MCF 10A (cell line): ENCODE measurements at regions not wholly inside any gene's neighbourhood (a gene's known extent, or its start where the extent isn't known, plus 50 kb on each side); places are given as distances from the start of the nearest gene placed in this dataset.

Source experiments
- BruUV-seq: library from RNA; stranded (reverse); fragments of 400-500 nt; replicated peaks from 2 replicates; lab custom pipeline; 2021; lab: Mats Ljungman, UMichigan
- CTCF ChIA-PET: fragments of 300-600 bp; sonication (Branson Sonifier 250); formaldehyde crosslinking; extraction: SDS; loops from one replicate; lab custom pipeline; 2021; ENCODE audit warnings: antibody characterized with exemption, inconsistent platforms; lab: Yijun Ruan, JAX
- POLR2A ChIA-PET: fragments of 300-600, 350-650 bp; sonication (Branson Sonifier 250); formaldehyde crosslinking; extraction: SDS; loops from one replicate; lab custom pipeline; 2020; ENCODE audit warnings: antibody characterized with exemption, inconsistent platforms; lab: Yijun Ruan, JAX
- DNase-seq: peaks from one replicate; pipeline ENCODE4 v3.0.0-alpha.2; 2018; ENCODE audit not compliant: unreplicated experiment
- H3K27ac Mint-ChIP-seq: one replicate; pipeline ENCODE4 v1.8.0; 2022; ENCODE audit warnings: mild to moderate bottlenecking, low read depth, mixed read lengths; ENCODE audit not compliant: unreplicated experiment
- H3K27me3 Mint-ChIP-seq: one replicate; pipeline ENCODE4 v1.8.0; 2022; ENCODE audit warnings: mixed read lengths; ENCODE audit not compliant: insufficient read depth, unreplicated experiment
- H3K36me3 Mint-ChIP-seq: one replicate; pipeline ENCODE4 v1.8.0; 2022; ENCODE audit warnings: mild to moderate bottlenecking, moderate library complexity, mixed read lengths; ENCODE audit not compliant: insufficient read depth, unreplicated experiment
- H3K4me1 Mint-ChIP-seq: one replicate; pipeline ENCODE4 v1.8.0; 2022; ENCODE audit warnings: mixed read lengths; ENCODE audit not compliant: insufficient read depth, unreplicated experiment
- H3K4me3 Mint-ChIP-seq: one replicate; pipeline ENCODE4 v1.8.0; 2022; ENCODE audit warnings: mild to moderate bottlenecking, moderate library complexity, mixed read lengths; ENCODE audit not compliant: unreplicated experiment
- H3K9me3 Mint-ChIP-seq: one replicate; pipeline ENCODE4 v1.8.0; 2022; ENCODE audit warnings: mixed read lengths; ENCODE audit not compliant: unreplicated experiment
- intact Hi-C: fragments of 100-400 bp; cut with micrococcal nuclease; formaldehyde crosslinking; loops from 2 replicates; pipeline ENCODE4 v1.14.1; 2022
- TF ChIP-seq, protein P1 (sequence below): fragments of 200-600 bp; IDR thresholded peaks from one replicate; pipeline ENCODE4 v1.8.0; 2022; ENCODE audit warnings: antibody characterized with exemption, mild to moderate bottlenecking; ENCODE audit not compliant: unreplicated experiment

DNA sequence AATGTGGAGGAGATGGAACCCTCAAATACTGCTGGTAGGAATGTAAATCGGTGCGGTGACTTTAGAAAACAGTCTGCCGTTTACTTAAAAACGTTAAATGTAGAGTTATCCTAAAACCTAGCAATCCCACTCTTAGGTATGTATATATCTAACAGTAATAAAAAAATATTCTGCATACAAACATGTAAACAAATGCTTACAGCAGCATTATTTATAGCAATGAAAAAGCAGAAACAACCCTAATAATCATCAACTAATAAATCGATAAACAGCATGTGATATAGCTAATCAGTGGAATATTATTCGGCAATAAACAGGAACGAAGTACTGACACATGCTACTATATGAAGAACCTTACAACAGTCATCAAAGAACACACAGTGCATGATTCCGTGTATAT, 144.7 kb downstream of the CNTN3 start:
- Mint-ChIP-seq H3K27me3 (no peaks in the 10 kb centered on the region), H3K4me3 (no peak overlapping the region), H3K9me3 (no peaks in the 10 kb centered on the region), H3K27ac (no peak overlapping the region), H3K4me1 (no peaks in the 10 kb centered on the region), H3K36me3 (no peaks in the 10 kb centered on the region)
- no peak for DNase-seq
- ChIA-PET CTCF (interaction anchor here (0.7 kb wide), 1 partner anchor 22 kb away, joined by 3 read pairs; no protein-coding TSS in a partner anchor), POLR2A (no interaction called here)
- TF ChIP-seq, protein P1, sequence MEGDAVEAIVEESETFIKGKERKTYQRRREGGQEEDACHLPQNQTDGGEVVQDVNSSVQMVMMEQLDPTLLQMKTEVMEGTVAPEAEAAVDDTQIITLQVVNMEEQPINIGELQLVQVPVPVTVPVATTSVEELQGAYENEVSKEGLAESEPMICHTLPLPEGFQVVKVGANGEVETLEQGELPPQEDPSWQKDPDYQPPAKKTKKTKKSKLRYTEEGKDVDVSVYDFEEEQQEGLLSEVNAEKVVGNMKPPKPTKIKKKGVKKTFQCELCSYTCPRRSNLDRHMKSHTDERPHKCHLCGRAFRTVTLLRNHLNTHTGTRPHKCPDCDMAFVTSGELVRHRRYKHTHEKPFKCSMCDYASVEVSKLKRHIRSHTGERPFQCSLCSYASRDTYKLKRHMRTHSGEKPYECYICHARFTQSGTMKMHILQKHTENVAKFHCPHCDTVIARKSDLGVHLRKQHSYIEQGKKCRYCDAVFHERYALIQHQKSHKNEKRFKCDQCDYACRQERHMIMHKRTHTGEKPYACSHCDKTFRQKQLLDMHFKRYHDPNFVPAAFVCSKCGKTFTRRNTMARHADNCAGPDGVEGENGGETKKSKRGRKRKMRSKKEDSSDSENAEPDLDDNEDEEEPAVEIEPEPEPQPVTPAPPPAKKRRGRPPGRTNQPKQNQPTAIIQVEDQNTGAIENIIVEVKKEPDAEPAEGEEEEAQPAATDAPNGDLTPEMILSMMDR = no peak
- BruUV-seq = no TSS peak
- intact Hi-C loops = no loop called here

DNA sequence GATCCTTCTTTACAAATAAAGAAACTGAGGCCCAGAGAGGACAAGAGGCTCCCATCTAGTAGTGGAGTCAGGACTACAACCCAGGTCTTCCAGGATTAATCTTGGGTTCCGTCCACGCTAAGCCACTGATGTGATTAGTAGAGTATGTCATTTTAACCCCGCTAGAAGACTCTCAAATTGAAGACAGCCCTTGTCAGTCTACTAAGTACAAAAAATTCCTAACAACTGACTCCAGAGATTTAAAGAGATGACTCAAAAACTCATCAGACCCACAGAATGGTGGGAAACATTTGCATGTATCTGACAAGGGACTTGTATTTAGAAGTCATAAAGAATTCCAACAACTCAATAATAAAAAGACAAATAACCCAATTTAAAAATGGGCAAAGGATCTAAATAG, 145.3 kb downstream of the CNTN3 start:
- Mint-ChIP-seq H3K4me3 (no peak overlapping the region), H3K36me3 (no peaks in the 10 kb centered on the region), H3K4me1 (no peaks in the 10 kb centered on the region), H3K9me3 (no peaks in the 10 kb centered on the region), H3K27me3 (no peaks in the 10 kb centered on the region), H3K27ac (no peak overlapping the region)
- TF ChIP-seq, protein P1 = no peak
- intact Hi-C loops = no loop called here
- BruUV-seq = no TSS peak
- POLR2A ChIA-PET = no interaction called here
- DNase-seq = no peak
- CTCF ChIA-PET = no interaction called here

DNA sequence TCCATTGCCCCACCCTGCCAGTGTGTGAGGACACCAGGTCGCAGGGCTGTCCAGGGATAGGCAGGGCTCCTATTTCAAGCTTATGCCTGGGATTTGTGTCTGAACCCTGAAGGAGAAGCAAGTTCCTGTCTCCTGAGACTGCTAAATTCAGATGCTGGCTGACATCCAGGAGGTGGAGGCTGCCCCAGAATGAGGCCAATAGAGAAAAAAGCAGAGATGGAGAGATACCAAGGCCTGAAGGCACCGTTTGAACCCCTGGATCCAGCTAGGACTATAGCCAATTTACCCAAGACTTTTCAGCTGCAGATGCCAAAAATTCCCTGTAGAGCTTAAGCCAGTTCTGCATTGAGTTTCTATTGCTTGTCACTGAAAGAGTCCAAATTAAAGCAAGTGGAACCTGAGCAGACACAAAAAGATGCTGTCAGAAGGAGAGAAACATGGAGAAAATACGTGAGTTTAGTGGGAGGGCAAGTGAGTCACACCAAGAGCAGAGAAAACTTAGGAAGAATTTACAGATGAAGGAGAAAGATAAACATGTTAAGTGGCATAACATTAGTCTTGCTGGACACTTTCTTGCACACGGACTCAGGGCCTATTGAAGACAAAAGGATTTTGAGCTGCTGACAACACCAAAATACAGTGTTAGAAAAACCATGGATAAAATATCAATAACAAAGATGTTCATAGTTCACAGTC, 148.6 kb downstream of the CNTN3 start:
- intact Hi-C loops = no loop called here

DNA sequence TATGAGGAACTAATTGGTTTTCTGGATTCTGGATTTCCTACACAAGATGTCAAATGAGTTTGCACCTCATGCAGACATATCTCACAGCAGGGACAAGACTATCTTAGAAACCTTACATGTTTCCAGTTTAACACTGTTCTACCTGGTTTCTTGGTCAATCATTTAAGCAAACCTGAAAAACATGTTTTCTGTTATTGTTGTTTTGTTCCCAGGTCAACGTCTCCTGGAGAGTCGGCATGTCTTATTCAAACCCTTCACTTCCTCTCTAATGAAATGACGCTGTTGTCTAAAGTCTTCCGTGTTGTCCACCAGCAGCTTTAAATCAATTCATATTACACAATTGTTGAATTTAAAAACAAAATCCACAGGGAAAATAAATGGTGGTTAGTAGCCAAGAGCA, 150.9 kb downstream of the CNTN3 start:
- ChIA-PET POLR2A (no interaction called here), CTCF (no interaction called here)
- Mint-ChIP-seq H3K4me1 (no peaks in the 10 kb centered on the region), H3K27me3 (no peaks in the 10 kb centered on the region), H3K4me3 (no peak overlapping the region), H3K27ac (no peak overlapping the region), H3K36me3 (no peaks in the 10 kb centered on the region), H3K9me3 (peaks cover 11% of the 10 kb centered on the region)
- intact Hi-C loops = no loop called here
- TF ChIP-seq, protein P1 = no peak
- no peak for DNase-seq
- BruUV-seq = no TSS peak

More for the DNA sequence above, 148.6 kb downstream of the CNTN3 start:
- no peaks in the 10 kb centered on the region for H3K36me3 Mint-ChIP-seq
- ChIA-PET POLR2A (no interaction called here), CTCF (no interaction called here)
- TF ChIP-seq, protein P1 = no peak
- no peaks in the 10 kb centered on the region for H3K4me1 Mint-ChIP-seq
- BruUV-seq = no TSS peak
- H3K9me3 Mint-ChIP-seq = no peaks in the 10 kb centered on the region
- DNase-seq = peak; percentile 2
- H3K4me3 Mint-ChIP-seq = no peak overlapping the region
- no peaks in the 10 kb centered on the region for H3K27me3 Mint-ChIP-seq
- H3K27ac Mint-ChIP-seq = no peak overlapping the region
